ENCODE measurements at regions not wholly inside any gene's neighbourhood (a gene's known extent, or its start where the extent isn't known, plus 50 kb on each side); places are given as distances from the start of the nearest gene placed in this dataset.
A peak's percentile ranks its signal among the peaks of the same experiment; 100 is the strongest.

DNA sequence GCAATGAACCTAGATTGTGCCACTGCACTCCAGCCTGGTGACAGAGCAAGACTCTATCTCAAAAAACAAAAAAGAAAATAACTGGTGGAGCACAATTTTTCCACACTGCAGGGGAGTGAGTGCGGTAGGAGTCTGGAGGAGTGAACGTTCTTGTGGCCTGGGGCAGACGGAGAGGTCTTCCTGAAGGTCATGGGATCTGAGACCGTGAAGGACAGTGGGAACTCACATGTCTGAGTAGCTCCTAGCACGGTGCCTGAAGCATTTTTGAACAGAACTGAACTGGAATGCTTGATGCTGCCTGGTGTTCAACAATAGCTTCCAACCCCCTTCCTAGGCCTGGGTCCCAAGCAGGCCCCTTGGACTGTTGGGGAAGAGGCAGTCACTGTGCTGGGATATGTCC lies 84.3 kb upstream of the PODXL start:
- ChIA-PET CTCF (interaction anchor here (1.6 to 3.1 kb wide), 2 partner anchors 15 to 94 kb away, joined by 4 to 22 read pairs; no protein-coding TSS in a partner anchor), POLR2A (no interaction called here)
- ATAC-seq, result no peak
- Mint-ChIP-seq H3K4me3 (no peak overlapping the region), H3K36me3 (no peaks in the 10 kb centered on the region; the same call in 1 of the 2 replicates), H3K27me3 (ENCODE audit: low read depth) (peaks cover 21% of the 10 kb centered on the region), H3K9me3 (peaks cover 4% of the 10 kb centered on the region), H3K27ac (no peak overlapping the region), H3K4me1 (peaks cover 42% of the 10 kb centered on the region)
- no peak for DNase-seq (ENCODE audit: low spot score)
- no peak for TF ChIP-seq ZNF263 (CRISPR knock-in tag; IDR thresholded peaks at IDR 0.05; ENCODE audit: low read depth)
- no peak for TF ChIP-seq ZNF317 (CRISPR knock-in tag; IDR thresholded peaks at IDR 0.05; ENCODE audit: borderline replicate concordance, low read depth)
- no peak for TF ChIP-seq FOXJ3 (CRISPR knock-in tag; IDR thresholded peaks at IDR 0.05; ENCODE audit: borderline replicate concordance)
- TF ChIP-seq SOX15 (CRISPR knock-in tag; IDR thresholded peaks at IDR 0.05), result no peak
- TF ChIP-seq ZNF281 (CRISPR knock-in tag; IDR thresholded peaks at IDR 0.05), result no peak
- no peak for TF ChIP-seq GRHL2 (CRISPR knock-in tag; IDR thresholded peaks at IDR 0.05; ENCODE audit: insufficient replicate concordance, severe bottlenecking)
- no peak for TF ChIP-seq TP53 (CRISPR knock-in tag; IDR thresholded peaks at IDR 0.05)
- no peak for TF ChIP-seq HMGA2 (CRISPR knock-in tag; IDR thresholded peaks at IDR 0.05)

GRCh38 chr7:131638641-131639430 lies 82.4 kb upstream of the PODXL start:
- POLR2A ChIA-PET, result interaction anchor here (1.8 kb wide), 1 partner anchor 10 kb away, joined by 4 read pairs; no protein-coding TSS in a partner anchor
- Mint-ChIP-seq H3K27ac (no peak overlapping the region), H3K36me3 (no peaks in the 10 kb centered on the region; the same call in 1 of the 2 replicates), H3K9me3 (peaks cover 4% of the 10 kb centered on the region), H3K4me3 (no peak overlapping the region), H3K4me1 (peaks cover 43% of the 10 kb centered on the region), H3K27me3 (ENCODE audit: low read depth) (peaks cover 25% of the 10 kb centered on the region)
- no peak for TF ChIP-seq ZNF317 (CRISPR knock-in tag; IDR thresholded peaks at IDR 0.05; ENCODE audit: borderline replicate concordance, low read depth)
- TF ChIP-seq ERG (CRISPR knock-in tag; IDR thresholded peaks at IDR 0.05), result no peak
- no peak for TF ChIP-seq SOX15 (CRISPR knock-in tag; IDR thresholded peaks at IDR 0.05)
- TF ChIP-seq EMX1 (CRISPR knock-in tag; IDR thresholded peaks at IDR 0.05), result no peak
- CTCF ChIA-PET, result interaction anchor here (1.2 to 3.1 kb wide), 5 partner anchors 13 to 94 kb away, joined by 3 to 22 read pairs (median 4); no protein-coding TSS in a partner anchor
- ATAC-seq (peak; percentile 21), DNase-seq (ENCODE audit: low spot score) (no peak)

DNA sequence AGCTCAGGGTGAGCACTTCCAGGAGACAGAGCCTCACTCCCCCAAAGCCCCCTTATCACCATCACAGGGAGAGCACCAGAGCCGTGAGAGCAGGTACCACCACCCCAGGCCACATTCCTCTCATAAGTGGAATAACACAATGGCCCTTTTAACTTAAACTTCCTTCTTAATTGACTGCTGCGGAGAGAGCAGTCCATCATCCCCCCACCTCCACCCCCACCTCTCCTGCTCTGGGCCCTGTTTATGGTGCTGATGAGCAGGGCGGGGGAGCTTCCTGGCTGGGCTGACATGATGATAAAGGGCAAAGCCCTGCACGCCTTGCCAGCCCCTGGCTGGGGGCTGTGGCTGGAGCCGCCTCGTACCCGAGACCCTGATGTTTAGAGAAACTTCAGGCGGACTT lies 81.4 kb upstream of the PODXL start:
- POLR2A ChIA-PET, result interaction anchor here (0.5 to 1.8 kb wide), 2 partner anchors 11 to 29 kb away, joined by 4 to 5 read pairs; no protein-coding TSS in a partner anchor
- peak; percentile 61 for ATAC-seq
- DNase-seq (ENCODE audit: low spot score), result no peak
- CTCF ChIA-PET, result interaction anchor here (1.5 kb wide), 1 partner anchor 91 kb away, joined by 7 read pairs; no protein-coding TSS in a partner anchor
- no peaks in the 10 kb centered on the region; the same call in 1 of the 2 replicates for H3K36me3 Mint-ChIP-seq
- H3K4me1 Mint-ChIP-seq, result peaks cover 49% of the 10 kb centered on the region
- peaks cover 25% of the 10 kb centered on the region for H3K27me3 Mint-ChIP-seq (ENCODE audit: low read depth)
- H3K4me3 Mint-ChIP-seq, result no peak overlapping the region
- H3K9me3 Mint-ChIP-seq, result peaks cover 4% of the 10 kb centered on the region
- no peak overlapping the region for H3K27ac Mint-ChIP-seq
- no peak for TF ChIP-seq ZNF396 (CRISPR knock-in tag; IDR thresholded peaks at IDR 0.05; ENCODE audit: borderline replicate concordance)
- TF ChIP-seq STAT6 (CRISPR knock-in tag; conservative IDR thresholded peaks at IDR 0.05; ENCODE audit: low read depth), result no peak
- TF ChIP-seq TEAD4 (CRISPR knock-in tag; IDR thresholded peaks at IDR 0.05), result no peak
- no peak for TF ChIP-seq ESRRA (CRISPR knock-in tag; IDR thresholded peaks at IDR 0.05; ENCODE audit: borderline replicate concordance)
- TF ChIP-seq, protein P1, sequence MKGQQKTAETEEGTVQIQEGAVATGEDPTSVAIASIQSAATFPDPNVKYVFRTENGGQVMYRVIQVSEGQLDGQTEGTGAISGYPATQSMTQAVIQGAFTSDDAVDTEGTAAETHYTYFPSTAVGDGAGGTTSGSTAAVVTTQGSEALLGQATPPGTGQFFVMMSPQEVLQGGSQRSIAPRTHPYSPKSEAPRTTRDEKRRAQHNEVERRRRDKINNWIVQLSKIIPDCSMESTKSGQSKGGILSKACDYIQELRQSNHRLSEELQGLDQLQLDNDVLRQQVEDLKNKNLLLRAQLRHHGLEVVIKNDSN (CRISPR knock-in tag; IDR thresholded peaks at IDR 0.05), result no peak
- TF ChIP-seq, protein P2, sequence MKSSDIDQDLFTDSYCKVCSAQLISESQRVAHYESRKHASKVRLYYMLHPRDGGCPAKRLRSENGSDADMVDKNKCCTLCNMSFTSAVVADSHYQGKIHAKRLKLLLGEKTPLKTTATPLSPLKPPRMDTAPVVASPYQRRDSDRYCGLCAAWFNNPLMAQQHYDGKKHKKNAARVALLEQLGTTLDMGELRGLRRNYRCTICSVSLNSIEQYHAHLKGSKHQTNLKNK (CRISPR knock-in tag; IDR thresholded peaks at IDR 0.05), result no peak
- TF ChIP-seq ZNF138 (CRISPR knock-in tag; conservative IDR thresholded peaks at IDR 0.05), result no peak
- no peak for TF ChIP-seq USF2 (CRISPR knock-in tag; IDR thresholded peaks at IDR 0.05)
- no peak for TF ChIP-seq GRHL2 (CRISPR knock-in tag; IDR thresholded peaks at IDR 0.05; ENCODE audit: insufficient replicate concordance, severe bottlenecking)
- no peak for TF ChIP-seq ZNF263 (CRISPR knock-in tag; IDR thresholded peaks at IDR 0.05; ENCODE audit: low read depth)
- no peak for TF ChIP-seq SMAD3 (CRISPR knock-in tag; IDR thresholded peaks at IDR 0.05; ENCODE audit: borderline replicate concordance)
- no peak for TF ChIP-seq SP1 (CRISPR knock-in tag; conservative IDR thresholded peaks at IDR 0.05)
- no peak for TF ChIP-seq NFATC4 (CRISPR knock-in tag; IDR thresholded peaks at IDR 0.05)
- no peak for TF ChIP-seq CBFB (CRISPR knock-in tag; IDR thresholded peaks at IDR 0.05; ENCODE audit: low read depth)
